ENCODE measurements at regions not wholly inside any gene's neighbourhood (a gene's known extent, or its start where the extent isn't known, plus 50 kb on each side); places are given as distances from the start of the nearest gene placed in this dataset.

DNA sequence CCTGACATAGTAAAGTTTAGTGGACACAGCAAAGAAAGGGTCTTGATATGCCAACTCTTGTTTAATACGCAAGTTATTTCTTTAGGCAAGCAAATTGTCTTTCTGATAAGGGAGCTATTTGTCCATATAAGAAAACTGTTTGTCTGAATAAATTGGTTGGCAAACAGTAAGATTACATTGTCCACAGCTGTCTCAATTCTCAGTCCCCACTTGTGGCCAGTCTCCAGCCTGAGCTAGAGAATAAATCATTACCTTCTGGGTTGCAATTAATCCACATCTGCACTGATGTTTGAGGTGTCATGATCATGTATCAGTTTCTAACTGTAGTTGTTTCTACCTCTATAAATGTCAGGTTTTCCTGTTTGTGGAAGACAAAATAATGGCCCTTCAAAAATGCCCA is 60.0 kb upstream of the TNR start:
- TF ChIP-seq, protein P1, sequence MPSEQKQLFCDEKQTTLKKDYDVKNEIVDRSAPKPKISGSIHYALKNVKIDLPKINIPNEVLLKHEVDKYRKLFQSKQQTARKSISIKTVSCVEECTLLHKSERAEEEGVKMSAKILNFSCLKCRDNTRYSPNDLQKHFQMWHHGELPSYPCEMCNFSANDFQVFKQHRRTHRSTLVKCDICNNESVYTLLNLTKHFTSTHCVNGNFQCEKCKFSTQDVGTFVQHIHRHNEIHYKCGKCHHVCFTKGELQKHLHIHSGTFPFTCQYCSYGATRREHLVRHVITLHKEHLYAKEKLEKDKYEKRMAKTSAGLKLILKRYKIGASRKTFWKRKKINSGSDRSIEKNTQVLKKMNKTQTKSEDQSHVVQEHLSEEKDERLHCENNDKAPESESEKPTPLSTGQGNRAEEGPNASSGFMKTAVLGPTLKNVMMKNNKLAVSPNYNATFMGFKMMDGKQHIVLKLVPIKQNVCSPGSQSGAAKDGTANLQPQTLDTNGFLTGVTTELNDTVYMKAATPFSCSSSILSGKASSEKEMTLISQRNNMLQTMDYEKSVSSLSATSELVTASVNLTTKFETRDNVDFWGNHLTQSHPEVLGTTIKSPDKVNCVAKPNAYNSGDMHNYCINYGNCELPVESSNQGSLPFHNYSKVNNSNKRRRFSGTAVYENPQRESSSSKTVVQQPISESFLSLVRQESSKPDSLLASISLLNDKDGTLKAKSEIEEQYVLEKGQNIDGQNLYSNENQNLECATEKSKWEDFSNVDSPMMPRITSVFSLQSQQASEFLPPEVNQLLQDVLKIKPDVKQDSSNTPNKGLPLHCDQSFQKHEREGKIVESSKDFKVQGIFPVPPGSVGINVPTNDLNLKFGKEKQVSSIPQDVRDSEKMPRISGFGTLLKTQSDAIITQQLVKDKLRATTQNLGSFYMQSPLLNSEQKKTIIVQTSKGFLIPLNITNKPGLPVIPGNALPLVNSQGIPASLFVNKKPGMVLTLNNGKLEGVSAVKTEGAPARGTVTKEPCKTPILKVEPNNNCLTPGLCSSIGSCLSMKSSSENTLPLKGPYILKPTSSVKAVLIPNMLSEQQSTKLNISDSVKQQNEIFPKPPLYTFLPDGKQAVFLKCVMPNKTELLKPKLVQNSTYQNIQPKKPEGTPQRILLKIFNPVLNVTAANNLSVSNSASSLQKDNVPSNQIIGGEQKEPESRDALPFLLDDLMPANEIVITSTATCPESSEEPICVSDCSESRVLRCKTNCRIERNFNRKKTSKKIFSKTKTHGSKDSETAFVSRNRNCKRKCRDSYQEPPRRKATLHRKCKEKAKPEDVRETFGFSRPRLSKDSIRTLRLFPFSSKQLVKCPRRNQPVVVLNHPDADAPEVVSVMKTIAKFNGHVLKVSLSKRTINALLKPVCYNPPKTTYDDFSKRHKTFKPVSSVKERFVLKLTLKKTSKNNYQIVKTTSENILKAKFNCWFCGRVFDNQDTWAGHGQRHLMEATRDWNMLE (tag by site-specific recombination; conservative IDR thresholded peaks at IDR 0.05; ENCODE audit: low read depth) = no peak
- no peak for TF ChIP-seq ZNF514 (tag by site-specific recombination; IDR thresholded peaks at IDR 0.05)
